HL-60 (cell line): ENCODE measurements at regions not wholly inside any gene's neighbourhood (a gene's known extent, or its start where the extent isn't known, plus 50 kb on each side); places are given as distances from the start of the nearest gene placed in this dataset.

Experiments used
- GABPA ChIP-seq: IDR thresholded peaks from 2 replicates; pipeline ENCODE4 v1.6.1; 2012; ENCODE audit warnings: low read depth
- REST ChIP-seq: IDR thresholded peaks from 2 replicates; pipeline ENCODE4 v1.6.1; 2012; ENCODE audit warnings: low read depth; ENCODE audit not compliant: insufficient replicate concordance
- SPI1 ChIP-seq: IDR thresholded peaks from 2 replicates; pipeline ENCODE4 v1.6.1; 2012; ENCODE audit warnings: low read depth, mild to moderate bottlenecking, borderline replicate concordance
- TF ChIP-seq, protein P1 (sequence below): IDR thresholded peaks from one replicate; pipeline ENCODE4 v1.5.1; 2011; ENCODE audit warnings: low read length, control low read depth, inconsistent platforms; ENCODE audit not compliant: insufficient read depth

GRCh38 chr6:3987576-3987975, 91.4 kb downstream of the FAM217A start:
- TF ChIP-seq SPI1 (no peak), REST (no peak), GABPA (no peak)
- TF ChIP-seq, protein P1, sequence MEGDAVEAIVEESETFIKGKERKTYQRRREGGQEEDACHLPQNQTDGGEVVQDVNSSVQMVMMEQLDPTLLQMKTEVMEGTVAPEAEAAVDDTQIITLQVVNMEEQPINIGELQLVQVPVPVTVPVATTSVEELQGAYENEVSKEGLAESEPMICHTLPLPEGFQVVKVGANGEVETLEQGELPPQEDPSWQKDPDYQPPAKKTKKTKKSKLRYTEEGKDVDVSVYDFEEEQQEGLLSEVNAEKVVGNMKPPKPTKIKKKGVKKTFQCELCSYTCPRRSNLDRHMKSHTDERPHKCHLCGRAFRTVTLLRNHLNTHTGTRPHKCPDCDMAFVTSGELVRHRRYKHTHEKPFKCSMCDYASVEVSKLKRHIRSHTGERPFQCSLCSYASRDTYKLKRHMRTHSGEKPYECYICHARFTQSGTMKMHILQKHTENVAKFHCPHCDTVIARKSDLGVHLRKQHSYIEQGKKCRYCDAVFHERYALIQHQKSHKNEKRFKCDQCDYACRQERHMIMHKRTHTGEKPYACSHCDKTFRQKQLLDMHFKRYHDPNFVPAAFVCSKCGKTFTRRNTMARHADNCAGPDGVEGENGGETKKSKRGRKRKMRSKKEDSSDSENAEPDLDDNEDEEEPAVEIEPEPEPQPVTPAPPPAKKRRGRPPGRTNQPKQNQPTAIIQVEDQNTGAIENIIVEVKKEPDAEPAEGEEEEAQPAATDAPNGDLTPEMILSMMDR, result no peak
